ENCODE measurements at regions not wholly inside any gene's neighbourhood (a gene's known extent, or its start where the extent isn't known, plus 50 kb on each side); places are given as distances from the start of the nearest gene placed in this dataset.

DNA sequence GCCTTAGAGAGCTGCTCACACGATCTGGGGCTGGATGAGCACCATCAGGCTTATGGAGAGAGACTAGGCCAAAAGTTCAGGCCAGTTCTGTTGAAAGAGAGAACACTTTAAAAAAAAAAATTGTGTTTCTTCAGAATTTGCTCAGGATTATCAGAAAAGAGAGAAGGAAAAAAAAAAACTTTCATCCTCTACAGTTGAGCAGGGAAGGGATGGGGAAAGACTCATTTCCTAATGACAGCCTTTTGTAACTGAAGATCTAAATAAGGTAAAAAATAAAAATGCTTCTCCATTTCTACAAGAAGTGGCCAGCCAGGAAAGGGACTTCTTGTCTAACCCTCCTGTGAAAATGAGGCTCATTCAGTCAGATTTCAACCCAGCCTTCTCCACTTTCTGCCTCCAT, 134.8 kb downstream of the LY86 start:
- WGBS, 3 donors: 51 to 68% (median 60%) methylated on average over 1 of the region's 1 CpG
- no peak overlapping the region for H3K4me3 ChIP-seq
- intact Hi-C loops (cut with DNase I): loop anchor here in 1 of 2 donors (5.0 kb wide), 1 partner anchor 519 kb away; no protein-coding TSS in a partner anchor
- H3K36me3 ChIP-seq (ENCODE audit: insufficient read depth in 1 of 2, low read depth in 1 of 2): no peaks in the 10 kb centered on the region
- ATAC-seq (no peak), DNase-seq (no peak)
- peak overlapping the region; percentile 88 for H3K27ac ChIP-seq
- H3K9me3 ChIP-seq: no peaks in the 10 kb centered on the region
- TF ChIP-seq, protein P1, sequence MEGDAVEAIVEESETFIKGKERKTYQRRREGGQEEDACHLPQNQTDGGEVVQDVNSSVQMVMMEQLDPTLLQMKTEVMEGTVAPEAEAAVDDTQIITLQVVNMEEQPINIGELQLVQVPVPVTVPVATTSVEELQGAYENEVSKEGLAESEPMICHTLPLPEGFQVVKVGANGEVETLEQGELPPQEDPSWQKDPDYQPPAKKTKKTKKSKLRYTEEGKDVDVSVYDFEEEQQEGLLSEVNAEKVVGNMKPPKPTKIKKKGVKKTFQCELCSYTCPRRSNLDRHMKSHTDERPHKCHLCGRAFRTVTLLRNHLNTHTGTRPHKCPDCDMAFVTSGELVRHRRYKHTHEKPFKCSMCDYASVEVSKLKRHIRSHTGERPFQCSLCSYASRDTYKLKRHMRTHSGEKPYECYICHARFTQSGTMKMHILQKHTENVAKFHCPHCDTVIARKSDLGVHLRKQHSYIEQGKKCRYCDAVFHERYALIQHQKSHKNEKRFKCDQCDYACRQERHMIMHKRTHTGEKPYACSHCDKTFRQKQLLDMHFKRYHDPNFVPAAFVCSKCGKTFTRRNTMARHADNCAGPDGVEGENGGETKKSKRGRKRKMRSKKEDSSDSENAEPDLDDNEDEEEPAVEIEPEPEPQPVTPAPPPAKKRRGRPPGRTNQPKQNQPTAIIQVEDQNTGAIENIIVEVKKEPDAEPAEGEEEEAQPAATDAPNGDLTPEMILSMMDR (IDR thresholded peaks at IDR 0.05): no peak
- H3K4me1 ChIP-seq: peaks cover 15% of the 10 kb centered on the region
- no peaks in the 10 kb centered on the region for H3K27me3 ChIP-seq (ENCODE audit: insufficient read depth in 3 of 3, low read length in 2 of 3)

DNA sequence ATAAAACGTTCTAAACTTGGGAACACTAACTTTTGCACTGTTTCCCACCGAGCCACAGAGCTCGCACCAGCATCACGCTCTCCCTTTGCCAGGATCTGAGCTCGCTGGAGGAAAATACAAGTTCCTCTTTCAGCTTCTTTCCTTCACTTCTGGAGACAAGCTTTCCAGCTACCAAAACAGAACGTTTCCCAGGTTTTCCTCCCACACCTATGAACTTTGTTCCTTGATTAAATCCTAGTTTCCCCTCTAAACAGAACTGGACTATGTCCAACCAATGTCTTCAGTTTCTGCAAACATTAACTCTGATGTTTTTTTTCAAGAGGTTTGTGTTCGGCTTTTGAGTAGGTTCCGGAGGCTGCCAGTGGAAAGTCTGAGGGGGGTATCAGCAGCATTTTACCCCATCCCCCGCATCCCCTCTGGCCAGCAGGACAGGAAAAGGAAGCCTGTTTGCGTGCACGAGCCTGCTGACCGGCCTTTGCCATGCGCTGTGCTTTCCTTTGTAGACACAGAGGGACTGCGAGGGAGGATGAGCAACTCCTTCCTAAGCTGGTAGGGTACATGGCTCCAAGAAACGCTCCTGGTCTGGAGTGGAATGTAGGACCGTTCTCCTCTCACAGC, 135.5 kb downstream of the LY86 start:
- WGBS, 3 donors: 28 to 30% (median 28%) methylated on average over 16 of the region's 16 CpGs
- H3K4me3 ChIP-seq: peak overlapping the region; percentile 62
- intact Hi-C loops (cut with DNase I): loop anchor here (2.0 to 5.0 kb wide), 2 partner anchors 518 to 521 kb away; no protein-coding TSS in a partner anchor
- H3K27me3 ChIP-seq (ENCODE audit: insufficient read depth in 3 of 3, low read length in 2 of 3): no peaks in the 10 kb centered on the region
- H3K27ac ChIP-seq: peak overlapping the region; percentile 88
- DNase-seq: peak in 1 of 2 donors; percentile 48
- H3K36me3 ChIP-seq (ENCODE audit: insufficient read depth in 1 of 2, low read depth in 1 of 2): no peaks in the 10 kb centered on the region
- peak; percentile 57 to 71 (median 66) for ATAC-seq
- peaks cover 15% of the 10 kb centered on the region for H3K4me1 ChIP-seq
- H3K9me3 ChIP-seq: no peaks in the 10 kb centered on the region
- TF ChIP-seq, protein P1 (IDR thresholded peaks at IDR 0.05): no peak

DNA sequence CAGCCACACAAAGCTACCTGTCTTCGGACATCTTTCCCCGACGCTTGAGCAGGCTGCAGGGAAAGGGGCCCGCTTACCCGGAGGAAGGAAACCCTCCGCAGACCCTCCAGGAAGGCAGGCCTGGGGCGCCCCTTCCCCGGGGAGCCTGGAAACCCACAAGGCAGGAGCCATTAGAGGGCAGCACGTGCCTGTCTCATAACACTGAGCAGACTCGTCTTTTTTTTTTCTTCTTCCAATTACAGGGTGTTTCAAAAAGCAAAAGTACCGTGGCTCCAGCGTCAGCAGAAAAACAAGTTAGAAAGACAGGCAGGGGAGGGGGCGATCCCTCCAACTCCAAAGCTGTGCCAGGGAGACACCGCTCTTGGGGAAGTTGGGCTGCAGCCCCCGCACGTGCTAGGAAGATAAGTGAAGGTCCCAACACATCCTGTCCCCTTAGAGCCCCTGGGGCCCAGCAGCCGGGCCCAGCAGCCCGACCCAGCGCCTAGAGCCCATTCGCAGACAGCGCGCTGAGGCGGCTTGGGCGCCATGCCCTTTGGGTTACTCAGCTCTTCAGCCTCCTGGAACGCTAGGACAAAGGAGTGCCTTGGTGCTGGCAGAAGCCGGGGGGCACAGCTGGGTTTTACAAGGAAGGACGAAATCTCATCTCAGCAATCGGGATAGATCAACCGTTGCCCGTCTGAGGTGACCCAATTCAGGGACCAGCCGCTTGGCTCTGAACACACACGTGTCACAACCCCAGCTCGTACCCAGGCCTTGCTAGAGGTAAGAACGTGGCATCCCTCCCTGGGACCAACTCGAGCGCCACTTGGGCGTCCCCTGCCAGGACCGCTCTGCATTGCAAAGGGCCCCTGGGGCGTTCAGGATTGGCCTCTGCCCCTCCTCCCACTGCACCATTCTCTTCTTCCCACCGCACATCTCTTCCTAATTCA, 136.3 kb downstream of the LY86 start:
- WGBS, 3 donors: 13 to 24% (median 16%) methylated on average over 40 of the region's 40 CpGs
- Histone ChIP-seq H3K27me3 (ENCODE audit: insufficient read depth in 3 of 3, low read length in 2 of 3) (no peaks in the 10 kb centered on the region), H3K36me3 (ENCODE audit: insufficient read depth in 1 of 2, low read depth in 1 of 2) (no peaks in the 10 kb centered on the region), H3K9me3 (no peaks in the 10 kb centered on the region), H3K4me1 (peaks cover 15% of the 10 kb centered on the region), H3K27ac (peak overlapping the region; percentile 88), H3K4me3 (peak overlapping the region; percentile 62)
- DNase-seq (peak; percentile 70 to 84), ATAC-seq (peak; percentile 91 to 96 (median 92))
- intact Hi-C loops (cut with DNase I): loop anchor here (2.0 to 5.0 kb wide), 2 partner anchors 517 to 520 kb away; no protein-coding TSS in a partner anchor
- TF ChIP-seq, protein P1 (IDR thresholded peaks at IDR 0.05): peak; percentile 73

DNA sequence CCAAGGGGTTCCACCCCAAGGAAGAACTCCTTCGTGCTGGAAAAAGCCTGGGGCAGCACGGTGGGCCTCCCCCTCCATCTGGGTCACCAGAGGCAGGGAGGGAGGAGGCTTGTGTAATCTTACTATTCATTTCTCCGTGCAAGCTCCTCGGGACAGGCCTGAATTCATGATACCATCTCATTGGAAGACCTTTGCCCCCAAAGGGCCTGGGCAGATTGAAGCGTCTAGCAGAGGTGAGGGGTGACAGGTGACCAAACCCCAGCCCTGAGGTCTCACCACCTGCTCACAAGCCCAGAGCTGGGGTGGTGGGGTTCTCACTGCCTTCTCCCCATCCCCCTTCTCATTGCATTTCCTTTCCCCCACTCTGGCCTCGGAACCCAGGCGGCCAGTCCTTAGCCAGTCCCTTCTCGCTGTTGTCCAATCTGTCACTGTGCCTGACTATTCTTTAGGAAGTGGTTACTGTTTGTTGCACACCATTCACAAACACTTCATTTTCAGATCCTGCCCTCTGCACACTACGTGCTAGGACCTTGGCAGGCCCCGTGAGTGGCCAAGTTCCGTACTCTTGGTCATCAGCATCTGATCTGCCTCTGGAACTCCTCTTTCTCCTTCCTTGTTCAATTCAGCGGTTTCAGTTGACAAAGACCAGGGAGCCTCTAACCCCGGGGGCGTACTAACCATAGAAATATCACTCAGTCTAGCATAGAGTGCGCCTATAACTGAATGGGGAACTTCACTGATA, 137.1 kb downstream of the LY86 start:
- Histone ChIP-seq H3K27ac (peak overlapping the region; percentile 88), H3K4me3 (peak overlapping the region; percentile 62), H3K27me3 (ENCODE audit: insufficient read depth in 3 of 3, low read length in 2 of 3) (no peaks in the 10 kb centered on the region), H3K9me3 (no peaks in the 10 kb centered on the region), H3K36me3 (ENCODE audit: insufficient read depth in 1 of 2, low read depth in 1 of 2) (no peaks in the 10 kb centered on the region), H3K4me1 (peaks cover 22% of the 10 kb centered on the region)
- ATAC-seq: peak in 2 of 4 donors; percentile 3 to 15
- TF ChIP-seq, protein P1 (IDR thresholded peaks at IDR 0.05): no peak
- DNase-seq: no peak
- intact Hi-C loops (cut with DNase I): loop anchor here in 1 of 2 donors (2.0 kb wide), 1 partner anchor 519 kb away; no protein-coding TSS in a partner anchor
- 77 to 86% (median 78%) methylated on average over 15 of the region's 15 CpGs for WGBS, 3 donors
